TTC549 (cell line): ENCODE measurements at regions not wholly inside any gene's neighbourhood (a gene's known extent, or its start where the extent isn't known, plus 50 kb on each side); places are given as distances from the start of the nearest gene placed in this dataset.
"Not testable (repeated sequence)": the region's sequence is repeated elsewhere in the genome, so short reads cannot be mapped to it uniquely, and the experiment has no call there.

ENCODE experiments used
- FAIRE-seq: peaks from 2 replicates; lab custom pipeline; 2012; peaks lifted over from hg19 to GRCh38; lab: Jason Lieb, UNC

DNA sequence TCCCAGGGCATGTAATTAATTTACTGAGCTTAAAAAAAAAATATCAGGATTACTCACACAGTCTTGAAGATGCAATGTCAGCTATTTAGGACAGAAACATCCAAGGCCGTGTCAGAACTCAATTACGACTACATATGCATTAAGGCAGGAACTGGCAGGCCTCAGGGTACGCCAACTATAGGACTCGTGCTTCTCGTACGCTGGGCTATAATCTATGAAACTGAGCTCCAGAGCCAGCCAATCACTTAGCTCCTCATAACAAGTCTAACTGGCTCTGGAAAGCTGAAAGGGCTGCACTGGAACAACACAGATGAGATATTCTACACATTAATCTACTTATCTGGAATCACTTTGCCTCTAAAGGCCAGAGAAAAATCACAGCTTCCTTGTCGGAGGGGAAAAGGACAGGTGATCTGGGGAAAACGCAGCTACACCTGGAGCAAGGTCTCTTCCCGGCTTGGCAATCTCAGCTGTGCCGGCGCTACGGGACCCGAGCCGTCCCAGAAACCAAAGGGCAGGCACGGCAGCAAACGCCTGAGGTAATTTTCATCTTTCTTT lies 212.0 kb downstream of the DEPDC1B start:
- no peak for FAIRE-seq

DNA sequence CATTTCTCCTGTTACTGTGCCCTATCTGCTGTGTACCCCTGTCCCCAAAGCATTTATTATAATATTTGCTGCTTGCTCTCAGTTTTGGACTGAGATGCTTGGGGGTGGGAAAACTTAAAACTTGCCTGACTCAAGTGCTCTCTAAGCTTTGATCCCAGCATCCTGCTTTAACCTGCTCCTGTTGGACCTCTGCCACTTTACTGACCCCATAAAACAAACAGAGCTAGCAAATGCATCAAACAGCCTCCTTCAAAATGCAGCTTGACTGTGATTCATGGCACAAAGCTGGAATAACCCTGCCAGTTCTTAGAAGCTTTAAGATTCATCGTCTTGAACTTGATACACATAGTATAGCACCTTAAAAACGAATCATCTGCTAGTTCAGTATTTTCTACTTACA lies 212.5 kb downstream of the DEPDC1B start:
- no peak for FAIRE-seq

DNA sequence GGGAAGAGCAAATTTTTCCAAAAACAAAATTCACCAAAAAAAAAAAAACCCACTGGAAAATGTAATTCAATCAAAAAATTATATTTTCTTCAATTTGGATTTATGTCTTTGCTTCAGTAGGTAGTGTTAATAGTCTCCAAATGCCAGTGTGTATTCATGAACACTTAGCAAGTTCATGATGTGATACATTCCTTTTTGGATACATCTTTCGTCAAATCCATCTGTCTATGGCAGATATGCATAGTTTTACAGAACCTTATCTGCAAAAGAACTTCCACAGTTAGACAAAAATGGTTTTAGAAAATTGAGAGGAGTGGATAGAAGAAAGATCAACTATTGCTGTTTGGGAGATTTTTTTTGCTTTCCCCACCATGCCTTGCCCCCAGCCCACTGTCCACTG lies 214.6 kb downstream of the DEPDC1B start:
- no peak for FAIRE-seq

DNA sequence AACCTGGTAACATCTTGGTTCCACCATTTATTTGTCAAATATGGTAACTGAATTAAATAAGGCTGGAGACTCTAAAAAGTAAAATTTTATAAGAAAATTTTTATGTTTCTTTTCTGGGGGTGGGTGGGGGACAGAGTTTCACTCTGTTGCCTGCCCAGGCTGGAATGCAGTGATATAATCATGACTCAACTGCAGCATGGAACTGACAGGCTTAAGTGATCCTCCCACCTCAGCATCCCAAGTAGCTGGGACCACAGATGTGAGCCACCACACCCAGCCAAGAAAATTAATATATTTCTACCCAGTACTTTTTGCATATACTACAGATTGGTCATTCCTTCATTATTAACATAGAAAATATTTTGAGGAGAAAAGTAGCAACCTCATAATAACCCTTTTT lies 216.9 kb downstream of the DEPDC1B start:
- no peak for FAIRE-seq

DNA sequence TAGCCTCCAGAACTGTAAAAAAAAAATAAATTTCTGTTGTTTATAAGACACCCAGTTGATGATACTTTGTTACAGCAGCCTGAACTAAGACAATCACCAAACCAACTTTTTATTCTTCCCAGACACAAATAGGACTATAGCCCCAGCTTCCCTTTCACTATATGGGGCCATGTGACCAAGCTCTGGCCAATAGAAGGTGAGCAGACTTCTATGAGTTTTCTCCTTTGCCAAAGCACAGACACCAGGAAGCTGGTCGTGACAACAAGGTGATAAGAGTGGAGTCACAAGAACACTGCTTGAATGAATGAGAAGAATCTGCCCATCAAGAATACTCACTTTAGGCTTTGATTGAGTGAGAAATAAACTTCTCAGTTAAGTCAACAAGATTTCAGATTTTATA lies 217.7 kb downstream of the DEPDC1B start:
- no peak for FAIRE-seq

DNA sequence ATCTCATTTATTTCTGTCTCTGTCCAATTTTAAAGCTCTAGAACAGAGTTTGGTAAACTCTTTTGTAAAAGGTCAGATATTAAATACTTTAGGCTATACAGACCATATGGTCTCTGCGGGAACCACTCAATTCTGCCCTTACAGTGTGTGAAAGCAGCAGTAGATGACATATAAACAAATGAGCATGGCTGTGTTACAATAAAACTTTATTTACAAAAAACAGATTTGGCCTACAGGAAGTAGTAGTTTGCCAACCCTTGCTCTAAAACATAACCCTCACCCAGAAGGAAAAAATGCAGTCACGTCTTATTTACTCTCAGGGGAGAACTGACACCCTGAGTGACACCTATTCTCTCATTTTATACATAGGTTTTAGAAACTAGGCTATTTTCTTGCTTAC lies 220.4 kb downstream of the DEPDC1B start:
- FAIRE-seq: no peak

DNA sequence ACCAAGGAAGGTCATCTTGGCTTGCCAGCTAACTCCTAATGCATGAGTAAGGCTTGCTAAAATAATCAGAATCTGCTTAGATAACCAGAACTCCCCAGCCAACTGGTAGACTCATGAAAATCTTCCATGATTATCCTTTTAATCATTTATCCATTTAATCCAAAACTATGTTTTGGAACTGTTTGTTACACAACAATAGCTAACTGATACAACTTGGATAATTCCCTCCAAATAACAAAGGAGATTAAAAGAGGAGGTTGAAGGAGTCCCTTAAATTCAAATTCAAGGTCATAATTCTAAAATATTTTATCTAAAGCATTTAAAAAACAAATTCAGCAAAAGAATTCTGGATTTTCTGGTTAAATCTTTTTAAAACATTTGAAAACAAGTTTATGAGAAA lies 222.1 kb downstream of the DEPDC1B start:
- no peak for FAIRE-seq

DNA sequence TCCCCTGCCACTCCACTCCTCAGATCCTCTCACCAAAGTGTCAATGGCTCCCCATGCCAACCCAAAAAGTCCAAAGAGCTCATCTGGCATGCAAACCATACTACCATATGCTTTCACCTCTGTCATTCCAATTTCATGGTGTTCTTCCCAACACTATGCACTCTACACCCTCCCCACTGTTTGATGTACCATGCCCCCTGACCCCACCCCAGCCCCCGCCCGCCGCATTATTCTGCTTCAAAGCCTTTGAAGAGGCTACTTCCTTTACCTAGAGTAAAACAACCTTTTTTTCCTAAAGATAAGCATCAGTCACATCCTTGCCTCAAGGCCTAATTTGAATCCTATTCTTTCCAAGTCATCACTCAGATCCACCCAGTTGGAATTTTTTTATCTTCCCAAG lies 226.3 kb downstream of the DEPDC1B start:
- no peak for FAIRE-seq

DNA sequence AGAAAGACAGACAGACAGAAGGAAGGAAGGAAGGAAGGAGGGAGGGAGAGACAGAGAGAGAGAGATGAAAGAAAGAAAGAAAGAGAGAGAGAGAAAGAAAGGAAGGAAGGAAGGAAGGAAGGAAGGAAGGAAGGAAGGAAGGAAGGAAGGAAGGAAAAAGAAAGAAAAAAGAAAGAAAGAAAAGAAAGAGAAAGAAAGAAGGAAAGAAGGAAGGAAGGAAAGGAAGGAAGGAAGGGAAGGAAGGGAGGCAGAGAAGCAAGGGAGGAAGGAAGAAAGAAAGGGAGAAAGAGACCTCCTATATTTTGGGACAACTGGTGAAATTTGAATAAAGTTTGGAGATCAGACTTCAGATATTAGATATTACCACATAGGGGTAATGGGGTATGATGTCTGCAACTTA lies 226.9 kb downstream of the DEPDC1B start:
- not testable (repeated sequence) for FAIRE-seq

DNA sequence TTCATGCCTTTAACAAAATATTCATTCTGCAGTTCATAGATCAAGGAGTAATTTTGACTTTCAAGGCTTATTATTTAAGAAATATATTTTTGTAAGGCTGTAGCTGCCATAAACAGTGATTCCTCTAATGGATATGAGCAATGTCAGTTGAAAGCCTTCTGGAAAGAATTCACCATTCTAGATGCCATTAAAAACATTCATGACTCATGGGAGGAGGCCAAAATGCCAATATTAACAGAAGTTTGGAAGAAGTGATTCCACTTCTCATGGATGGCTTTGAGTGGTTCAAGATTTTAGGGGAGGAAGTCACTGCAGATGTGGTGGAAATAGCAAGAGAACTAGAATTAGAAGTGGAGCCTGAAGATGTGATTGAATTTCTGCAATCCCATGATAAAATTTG lies 229.1 kb downstream of the DEPDC1B start:
- FAIRE-seq: no peak

DNA sequence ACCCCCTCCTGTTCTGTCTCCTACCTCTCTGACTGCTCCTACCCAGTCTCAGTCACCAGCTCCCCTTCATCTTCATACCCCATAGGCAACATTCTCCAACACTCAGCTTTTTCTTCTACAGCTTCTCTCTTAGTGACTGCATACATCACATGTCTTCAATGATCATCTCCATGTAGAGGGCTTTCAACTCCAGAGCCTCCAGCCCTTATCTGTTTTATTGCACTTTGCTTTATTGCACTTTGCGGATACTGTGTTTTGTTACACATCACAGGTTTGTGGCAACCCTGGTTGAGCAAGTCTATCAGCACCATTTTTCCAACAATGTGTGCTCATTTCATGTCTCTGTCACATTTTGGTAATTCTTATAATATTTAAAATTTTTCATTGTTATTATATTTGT lies 230.7 kb downstream of the DEPDC1B start:
- no peak for FAIRE-seq

DNA sequence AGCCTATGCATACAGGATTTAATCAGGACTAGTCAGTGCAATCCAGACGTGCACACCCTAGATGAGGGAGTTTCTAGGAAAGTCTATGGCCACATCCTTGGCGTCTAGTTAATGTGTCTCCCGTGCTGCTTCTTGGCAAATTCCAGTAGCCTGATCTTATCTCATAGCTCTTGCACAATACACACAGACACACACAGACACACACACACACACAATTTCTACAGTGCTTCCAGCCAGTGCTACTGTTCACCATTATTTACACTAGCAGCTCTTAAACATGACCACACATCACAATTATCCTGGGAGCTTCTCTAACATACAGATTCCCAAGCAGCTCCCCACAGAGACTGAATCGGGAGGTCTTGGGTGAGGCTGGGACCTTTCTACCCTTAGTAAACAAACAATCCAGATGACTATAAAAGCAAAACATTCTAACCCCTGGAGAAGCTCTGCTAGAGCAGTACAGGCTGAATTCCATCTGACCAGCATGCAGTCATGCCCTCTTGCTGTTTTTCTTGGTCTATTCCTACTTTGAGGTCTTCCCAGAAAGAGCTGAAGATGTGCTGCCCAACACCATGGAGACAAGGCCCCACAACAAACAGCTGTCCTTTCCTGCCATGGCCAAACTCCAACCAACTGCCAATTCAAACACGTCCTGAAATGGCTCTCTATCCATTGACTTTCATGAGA lies 236.6 kb downstream of the DEPDC1B start:
- no peak for FAIRE-seq

DNA sequence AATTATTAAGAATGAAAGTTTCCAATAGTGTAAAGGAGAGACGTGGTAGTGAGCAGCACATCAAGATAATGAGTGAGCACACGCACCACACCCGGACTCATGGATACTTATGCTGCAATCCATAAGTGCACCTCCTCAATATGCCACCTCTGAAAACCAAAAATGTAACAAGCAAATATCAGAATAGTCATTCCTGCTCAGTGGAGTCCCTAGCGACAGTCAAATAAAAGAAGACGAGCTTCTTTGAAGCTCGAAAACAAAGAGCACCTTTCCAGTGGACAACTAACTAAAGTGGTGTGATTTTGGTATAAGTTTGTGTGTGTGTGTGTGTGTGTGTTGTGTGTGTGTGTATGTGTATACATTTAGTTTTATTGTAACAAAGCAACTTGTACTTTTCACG lies 241.3 kb downstream of the DEPDC1B start:
- no peak for FAIRE-seq

DNA sequence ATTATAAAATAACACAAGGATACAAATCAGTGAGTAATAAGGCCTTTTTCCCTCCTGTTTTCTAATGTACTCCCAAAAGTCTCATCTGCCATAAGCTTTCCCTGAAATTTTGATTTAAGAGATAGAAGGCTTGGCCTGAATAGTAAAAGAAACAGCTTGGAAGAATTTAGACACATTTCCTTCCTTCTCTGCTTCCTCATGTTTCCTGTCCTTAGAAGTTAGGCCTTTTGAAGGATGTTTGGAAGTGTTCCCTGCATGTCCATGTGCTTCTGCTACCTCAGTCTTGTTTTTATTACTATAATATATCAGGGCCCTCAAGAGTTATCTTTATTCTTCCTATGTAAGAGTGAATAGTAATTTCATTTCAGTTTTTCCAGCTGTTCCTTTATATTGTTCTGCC lies 242.7 kb downstream of the DEPDC1B start:
- FAIRE-seq: no peak

DNA sequence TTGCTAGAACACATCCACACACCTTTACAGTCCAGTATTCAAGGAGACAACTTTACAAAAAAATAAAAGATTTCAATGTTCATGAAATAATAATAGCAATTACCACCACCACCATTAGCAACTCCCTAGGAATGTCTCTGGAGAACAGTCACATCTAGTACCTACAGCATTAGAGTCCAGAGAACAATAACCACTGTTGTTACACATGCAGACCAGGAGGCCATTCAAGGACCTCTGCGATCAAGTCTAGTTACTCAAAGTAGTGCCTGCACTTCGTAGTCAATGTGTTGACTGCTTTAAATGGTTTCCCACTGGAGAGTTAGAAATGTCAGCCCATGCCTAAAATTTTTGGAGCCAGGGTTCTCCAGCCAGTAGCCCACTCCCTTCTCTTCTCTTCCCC lies 244.4 kb downstream of the DEPDC1B start:
- no peak for FAIRE-seq

DNA sequence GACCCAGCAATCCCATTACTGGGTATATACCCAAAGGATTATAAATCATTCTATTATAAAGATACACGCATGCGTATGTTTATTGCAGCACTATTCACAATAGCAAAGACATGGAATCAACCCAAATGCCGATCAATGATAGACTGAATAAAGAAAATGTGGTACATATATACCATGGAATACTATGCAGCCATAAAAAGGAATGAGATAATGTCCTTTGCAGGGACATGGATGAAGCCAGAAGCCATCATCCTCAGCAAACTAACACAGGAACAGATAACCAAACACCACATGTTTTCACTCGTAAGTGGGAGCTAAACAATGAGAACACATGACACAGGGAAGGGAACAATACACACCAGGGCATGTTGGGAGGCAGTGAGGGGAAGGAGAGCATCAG lies 245.7 kb downstream of the DEPDC1B start:
- FAIRE-seq: not testable (repeated sequence)

DNA sequence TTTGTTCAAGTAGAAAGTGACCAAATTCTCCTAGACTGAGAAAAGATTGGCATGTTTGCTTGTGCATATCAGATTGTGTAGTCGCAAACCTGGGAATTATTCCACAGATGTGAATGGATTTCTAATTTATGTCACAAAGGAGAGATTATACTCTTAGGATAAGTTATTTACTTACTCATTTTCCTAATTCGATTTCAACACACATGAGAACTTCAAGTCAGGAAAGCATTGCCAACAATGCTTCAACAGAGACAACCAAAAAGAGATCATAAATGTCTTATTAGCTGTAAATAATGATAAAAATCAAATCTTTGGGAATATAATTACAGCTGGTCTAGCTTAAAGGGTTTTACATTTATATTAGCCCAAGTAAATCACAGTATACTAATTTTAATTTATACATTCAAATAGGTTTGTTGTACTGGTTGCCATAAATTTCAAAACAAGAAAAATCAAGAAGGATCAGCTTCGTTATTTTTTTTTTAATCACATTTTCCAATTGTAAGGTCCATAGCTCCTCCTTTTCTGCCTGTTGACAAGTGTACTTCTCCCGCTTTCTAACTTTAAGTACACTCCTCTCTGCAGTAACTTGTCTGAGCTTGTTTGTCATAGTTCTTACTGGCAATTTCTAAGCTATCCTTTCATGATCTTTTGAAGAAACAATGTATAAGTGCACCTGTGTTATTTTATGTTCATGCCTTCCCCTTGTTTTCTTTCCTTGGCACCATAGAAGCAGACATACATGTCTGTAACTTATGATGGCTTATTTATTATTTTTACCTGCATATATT lies 246.6 kb downstream of the DEPDC1B start:
- no peak for FAIRE-seq

DNA sequence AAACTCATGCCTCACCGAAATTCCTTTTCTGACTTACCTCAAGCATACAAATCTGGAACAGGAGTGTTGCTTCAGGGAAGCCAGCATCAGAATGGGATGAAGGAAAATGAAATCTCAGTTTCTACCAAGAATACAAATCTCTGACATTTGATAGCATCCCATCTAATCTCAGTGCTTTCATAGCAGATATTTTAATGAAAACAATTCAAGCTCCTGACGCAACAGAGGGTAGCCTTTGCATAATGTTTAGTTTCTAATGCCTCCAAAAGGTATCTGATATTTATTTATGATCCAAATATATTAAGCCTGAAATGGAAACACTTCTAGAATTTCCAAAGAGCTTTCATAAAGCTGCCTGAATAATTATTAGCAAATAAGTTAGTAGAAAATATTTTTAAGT lies 251.4 kb downstream of the DEPDC1B start:
- FAIRE-seq: no peak

DNA sequence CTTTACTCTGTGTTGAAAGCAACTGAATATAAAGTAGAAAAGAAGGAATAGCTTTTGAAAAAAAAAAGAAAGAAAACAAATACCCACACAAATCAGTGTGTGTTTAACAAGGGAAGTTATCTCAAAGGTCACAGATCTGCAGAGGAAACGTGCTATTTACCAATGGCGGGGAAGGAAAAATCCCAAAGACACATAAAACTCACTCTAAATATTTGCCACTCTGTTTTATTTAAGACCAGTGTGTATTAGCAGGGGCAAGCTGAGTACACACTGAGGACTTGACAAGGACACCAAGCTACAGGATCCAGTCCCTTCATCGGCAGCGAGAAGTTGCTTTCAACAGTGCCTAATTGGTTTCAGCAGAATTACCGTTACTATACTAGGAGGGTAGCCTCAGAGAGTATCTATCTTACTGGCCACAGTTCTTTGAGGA lies 252.5 kb downstream of the DEPDC1B start:
- no peak for FAIRE-seq

DNA sequence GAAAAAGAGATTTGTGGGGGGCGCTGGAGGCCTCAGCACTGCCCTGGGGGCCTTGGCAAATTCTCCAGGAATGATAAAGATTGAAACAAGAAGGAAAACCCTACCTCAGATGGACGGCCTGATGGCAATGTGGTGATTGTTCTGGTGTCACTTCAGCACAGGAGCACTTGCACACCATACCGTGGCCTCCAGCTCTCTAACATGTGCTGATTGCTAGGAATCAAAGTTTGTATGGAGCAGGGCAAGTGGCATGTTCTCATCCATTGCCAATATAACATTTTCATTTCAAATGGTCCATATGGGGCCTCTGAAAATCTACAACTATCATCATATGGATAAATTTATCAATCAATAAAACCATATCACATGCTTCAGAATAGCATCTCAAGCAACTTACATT lies 253.0 kb downstream of the DEPDC1B start:
- FAIRE-seq: no peak

DNA sequence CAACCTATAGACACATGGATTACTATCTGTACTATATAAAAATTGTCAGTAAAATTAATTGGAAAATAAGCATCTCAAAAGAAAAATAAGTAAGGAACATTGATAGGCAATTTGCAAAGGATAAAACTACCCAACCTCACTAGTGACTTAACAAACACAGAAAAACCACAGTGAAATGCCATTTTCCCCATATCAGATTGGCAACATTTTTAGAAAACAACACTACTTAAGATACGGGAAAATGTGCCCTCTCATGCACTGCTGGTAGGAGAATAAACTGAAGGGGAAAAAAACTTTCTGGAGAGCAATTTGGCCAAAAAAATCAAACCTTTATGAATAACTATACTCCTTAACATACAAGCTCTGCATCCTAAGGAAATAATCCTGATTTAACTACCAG lies 254.0 kb downstream of the DEPDC1B start:
- FAIRE-seq: no peak

DNA sequence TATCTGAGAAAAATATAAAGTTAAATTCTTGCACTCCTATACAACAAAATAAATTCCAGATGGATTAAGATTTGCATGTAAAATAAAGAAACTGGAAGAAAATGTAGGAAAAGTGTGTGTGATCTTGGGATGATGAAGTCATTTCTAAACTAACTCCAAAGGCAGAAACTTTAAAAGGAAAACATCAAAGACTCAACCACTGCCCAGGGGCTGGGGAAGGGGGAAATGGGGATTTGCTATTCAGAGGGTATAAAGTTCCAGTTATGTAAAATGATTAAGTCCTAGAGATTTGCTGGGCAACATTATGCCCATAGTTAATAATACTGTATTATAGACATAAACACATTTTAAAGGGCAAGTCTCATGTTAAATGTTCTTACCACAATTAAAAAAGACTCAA lies 254.5 kb downstream of the DEPDC1B start:
- FAIRE-seq: no peak

DNA sequence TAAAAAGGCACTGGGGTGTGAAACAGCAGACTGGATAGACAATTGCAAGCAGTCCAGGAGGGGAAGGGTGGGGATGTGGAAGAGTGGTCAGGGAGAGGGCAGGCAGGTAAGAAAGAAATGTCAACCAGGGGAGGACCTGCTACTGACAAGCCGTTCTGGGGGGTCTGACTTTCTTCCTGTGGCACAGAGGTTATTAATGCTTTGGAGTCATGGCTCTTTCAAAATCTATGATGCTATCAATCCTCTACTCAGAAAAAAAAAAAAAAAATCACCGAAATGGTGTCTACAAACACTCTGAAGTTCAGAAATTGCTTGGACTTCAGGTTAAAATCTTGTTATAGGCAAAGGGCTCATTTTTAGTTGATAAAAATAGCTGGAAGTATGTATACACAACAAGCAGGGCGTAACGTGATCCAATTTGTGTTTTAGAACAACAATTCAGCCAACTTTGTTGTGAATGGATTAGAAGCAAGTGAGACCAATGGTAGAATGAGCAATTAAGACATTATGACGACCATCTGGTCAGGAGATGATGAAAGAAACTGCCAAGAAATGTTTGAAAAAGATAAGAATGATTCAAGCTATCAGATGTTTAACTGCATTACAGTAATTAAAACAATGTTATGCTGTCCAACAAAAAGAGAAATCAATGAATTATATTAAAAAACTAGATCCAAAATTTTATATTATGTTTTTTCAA lies 255.2 kb downstream of the DEPDC1B start:
- FAIRE-seq: no peak
